ENCODE measurements at regions not wholly inside any gene's neighbourhood (a gene's known extent, or its start where the extent isn't known, plus 50 kb on each side); places are given as distances from the start of the nearest gene placed in this dataset.

GRCh38 chr18:61731178-61731577 lies 161.6 kb downstream of the RNF152 start:
- no peak for TF ChIP-seq CTCF (IDR thresholded peaks at IDR 0.05; ENCODE audit: control insufficient read depth, extremely low read depth, insufficient read depth)
- DNase-seq (ENCODE audit: low read depth), result no peak
- H3K4me3 ChIP-seq (ENCODE audit: low read depth, low read length), result no peak overlapping the region

- no peak for TF ChIP-seq CTCF (IDR thresholded peaks at IDR 0.05; ENCODE audit: control insufficient read depth, extremely low read depth, insufficient read depth)
These were observed 163.5 kb downstream of the RNF152 start for GRCh38 chr18:61729322-61729721.

GRCh38 chr18:61727241-61728193 lies 165.3 kb downstream of the RNF152 start:
- no peak for TF ChIP-seq CTCF (IDR thresholded peaks at IDR 0.05; ENCODE audit: control insufficient read depth, extremely low read depth, insufficient read depth)
- no peak for DNase-seq (ENCODE audit: low read depth)
- H3K4me3 ChIP-seq (ENCODE audit: low read depth, low read length), result no peak overlapping the region

More at GRCh38 chr18:61729322-61729721, 163.5 kb downstream of the RNF152 start:
- H3K4me3 ChIP-seq (ENCODE audit: low read depth, low read length), result no peak overlapping the region
- DNase-seq (ENCODE audit: low read depth), result no peak

GRCh38 chr18:61724532-61724931 lies 168.3 kb downstream of the RNF152 start:
- TF ChIP-seq CTCF (IDR thresholded peaks at IDR 0.05; ENCODE audit: control insufficient read depth, extremely low read depth, insufficient read depth), result no peak
- no peak for DNase-seq (ENCODE audit: low read depth)
- H3K4me3 ChIP-seq (ENCODE audit: low read depth, low read length), result no peak overlapping the region

GRCh38 chr18:61722247-61722646 lies 170.6 kb downstream of the RNF152 start:
- no peak for TF ChIP-seq CTCF (IDR thresholded peaks at IDR 0.05; ENCODE audit: control insufficient read depth, extremely low read depth, insufficient read depth)
- DNase-seq (ENCODE audit: low read depth), result no peak
- no peak overlapping the region for H3K4me3 ChIP-seq (ENCODE audit: low read depth, low read length)

- no peak overlapping the region for H3K4me3 ChIP-seq (ENCODE audit: low read depth, low read length)
- no peak for DNase-seq (ENCODE audit: low read depth)
- TF ChIP-seq CTCF (IDR thresholded peaks at IDR 0.05; ENCODE audit: control insufficient read depth, extremely low read depth, insufficient read depth), result no peak
These were observed 172.3 kb downstream of the RNF152 start for GRCh38 chr18:61720496-61720895.
